ENCODE measurements at regions not wholly inside any gene's neighbourhood (a gene's known extent, or its start where the extent isn't known, plus 50 kb on each side); places are given as distances from the start of the nearest gene placed in this dataset.

DNA sequence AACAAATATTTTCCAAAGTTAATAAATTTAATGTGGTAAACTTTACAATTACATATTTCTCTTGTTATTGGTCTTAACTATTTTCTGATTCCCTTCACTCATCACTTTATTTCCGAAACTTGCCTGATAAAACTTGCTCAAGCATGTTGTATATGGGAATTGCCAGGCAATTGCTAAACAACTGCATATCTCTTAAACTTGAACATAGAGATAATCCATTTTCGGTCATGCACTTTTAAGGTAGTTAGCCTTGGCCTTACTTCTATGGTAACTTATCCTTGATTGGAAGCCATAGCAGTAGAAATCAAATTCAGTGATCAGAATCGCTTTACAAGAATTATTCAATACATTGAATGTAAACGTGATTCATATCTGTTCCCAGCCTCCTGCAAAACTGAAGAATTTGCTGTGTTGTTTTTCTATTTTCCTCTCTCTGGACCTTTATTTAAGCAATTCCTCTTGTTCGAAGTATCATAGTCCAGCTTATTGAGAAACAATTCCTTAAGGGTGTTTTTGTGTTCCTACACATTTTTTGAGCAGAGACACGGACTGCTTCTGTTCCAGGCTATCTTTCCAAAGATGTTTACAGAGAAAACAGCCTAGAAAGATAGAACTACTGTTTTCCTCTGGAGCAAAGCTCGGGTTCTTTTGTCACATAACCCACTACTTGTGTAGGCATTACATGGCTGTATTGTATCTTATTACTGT is 674.3 kb downstream of the IRS1 start:
- WGBS, 3 donors = 57 to 66% (median 61%) methylated on average over 7 of the region's 7 CpGs
- H3K27ac ChIP-seq (ENCODE audit: low read depth, low read length) = no peak overlapping the region

DNA sequence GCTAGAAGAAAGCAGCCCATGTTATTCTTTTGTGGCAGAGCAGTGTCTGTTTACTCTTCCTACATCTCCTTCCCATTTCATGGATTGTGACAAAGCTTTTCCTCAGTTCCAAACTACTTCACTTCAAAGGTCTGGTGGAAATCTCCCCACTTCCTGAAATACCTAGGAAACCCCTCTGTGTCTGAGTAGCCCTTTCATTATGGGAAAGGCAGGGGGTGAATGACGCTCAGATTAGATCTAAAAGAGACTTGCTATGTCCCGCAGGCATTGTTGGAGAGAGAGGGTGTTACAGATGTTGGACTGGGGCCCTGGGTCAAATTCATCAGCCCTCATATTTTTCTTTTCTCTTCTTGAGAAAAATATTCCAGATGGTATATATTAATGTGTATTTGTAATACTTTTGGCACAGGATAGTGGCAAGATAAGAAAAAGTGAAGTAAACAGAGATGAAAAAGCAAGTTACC is 675.0 kb downstream of the IRS1 start:
- WGBS, 3 donors = 32 to 49% (median 49%) methylated on average over 2 of the region's 2 CpGs
- no peak overlapping the region for H3K27ac ChIP-seq (ENCODE audit: low read depth, low read length)

DNA sequence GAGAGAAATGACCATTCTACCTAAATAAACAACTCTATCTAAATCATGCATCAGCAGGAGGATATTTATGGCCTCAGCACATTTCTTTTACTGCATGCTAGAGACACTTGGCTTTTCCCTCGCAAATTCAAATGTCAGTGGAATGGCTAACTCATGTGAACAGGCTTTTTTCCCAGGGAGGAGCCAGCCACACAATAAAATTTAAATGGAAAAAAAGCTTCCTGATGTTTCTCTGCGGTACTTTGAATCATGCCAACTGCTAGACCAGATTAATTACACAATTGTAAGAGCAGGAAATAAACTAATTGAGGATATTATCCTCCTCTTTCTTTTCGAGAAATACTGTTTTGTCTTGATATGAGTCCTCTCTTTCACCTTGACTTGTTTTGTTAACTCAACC is 676.3 kb downstream of the IRS1 start:
- no peak overlapping the region for H3K27ac ChIP-seq (ENCODE audit: low read depth, low read length)
- WGBS, 3 donors = 18 to 41% (median 33%) methylated on average over 3 of the region's 3 CpGs

DNA sequence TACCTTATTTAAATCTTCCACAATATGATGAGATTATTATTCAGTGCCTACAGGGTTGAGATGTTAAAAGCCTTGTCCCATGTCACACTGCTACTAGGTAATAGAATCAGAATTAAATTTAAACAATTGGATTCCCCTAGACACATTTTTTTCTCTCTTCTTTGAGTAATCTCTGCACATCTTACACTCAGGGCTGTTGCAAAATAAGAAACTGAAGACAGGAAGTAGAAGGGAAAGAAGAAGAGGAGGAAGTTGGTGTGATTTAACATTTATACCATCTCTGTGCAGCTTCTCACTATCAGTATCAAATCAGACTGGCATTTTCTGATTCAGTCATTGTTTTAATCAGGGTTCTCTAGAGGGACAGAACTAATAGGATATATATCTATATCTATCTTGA is 677.6 kb downstream of the IRS1 start:
- no peak overlapping the region for H3K27ac ChIP-seq (ENCODE audit: low read depth, low read length)

DNA sequence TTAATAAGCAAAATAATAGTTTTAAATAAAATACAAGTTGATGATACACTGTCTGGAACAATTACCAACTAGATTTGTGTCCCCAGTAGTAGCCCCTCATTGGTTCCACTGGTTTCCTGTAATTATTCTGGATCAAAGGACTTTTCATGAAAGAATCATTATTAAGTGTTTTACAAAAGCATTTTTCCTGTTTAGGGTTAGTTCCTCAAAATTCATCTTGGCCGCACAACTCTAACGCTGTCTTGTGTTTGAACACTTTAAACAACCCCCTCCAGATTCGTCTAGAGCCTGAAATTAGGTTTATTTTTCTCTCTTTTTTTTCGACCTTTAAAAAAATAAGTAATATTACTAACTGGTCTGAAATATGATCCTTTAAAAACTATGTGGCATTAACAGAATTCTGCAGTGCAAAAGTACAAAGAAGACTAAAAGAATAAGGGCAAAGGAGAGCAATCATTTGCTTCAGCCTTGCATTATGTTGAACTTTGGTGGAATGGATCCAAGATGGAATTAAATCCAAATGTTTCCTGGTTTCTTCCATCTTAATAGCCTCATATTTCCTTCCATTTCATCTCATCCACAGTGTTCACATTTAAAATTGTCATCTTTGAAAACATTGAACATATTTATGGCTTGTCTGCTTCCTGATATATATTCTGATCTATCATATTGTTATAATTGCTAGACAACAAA is 678.4 kb downstream of the IRS1 start:
- H3K27ac ChIP-seq (ENCODE audit: low read depth, low read length) = no peak overlapping the region
- 17 to 63% (median 26%) methylated on average over 4 of the region's 4 CpGs for WGBS, 3 donors

GRCh38 chr2:226118471-226119429 is 680.9 kb downstream of the IRS1 start:
- 20 to 34% (median 22%) methylated on average over 10 of the region's 10 CpGs for WGBS, 3 donors
- H3K27ac ChIP-seq (ENCODE audit: low read depth, low read length) = no peak overlapping the region

- WGBS, 3 donors = 71 to 79% (median 73%) methylated on average over 3 of the region's 3 CpGs
- no peak overlapping the region for H3K27ac ChIP-seq (ENCODE audit: low read depth, low read length)
Observed at GRCh38 chr2:226117510-226118065, 682.0 kb downstream of the IRS1 start.

DNA sequence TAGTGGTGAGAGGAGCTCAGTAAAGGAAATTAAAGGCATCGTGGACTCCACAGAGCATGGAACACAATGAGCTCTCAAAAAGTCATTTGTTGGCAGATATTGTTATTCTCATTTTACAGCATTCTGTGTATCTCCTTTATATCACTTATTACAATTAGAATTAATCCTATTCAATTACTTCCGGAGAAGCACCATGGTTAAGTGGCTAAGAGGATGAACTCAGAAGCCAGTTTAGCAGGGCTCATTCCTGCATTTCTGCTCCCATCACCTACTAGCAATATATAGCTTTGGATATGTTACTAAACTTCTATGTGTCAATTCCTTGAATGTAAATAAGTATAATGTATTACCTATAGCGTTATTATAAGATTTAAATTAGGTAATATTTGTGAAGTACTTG is 683.3 kb downstream of the IRS1 start:
- WGBS, 3 donors = 82 to 91% (median 84%) methylated on average over 3 of the region's 3 CpGs
- H3K27ac ChIP-seq (ENCODE audit: low read depth, low read length) = no peak overlapping the region

DNA sequence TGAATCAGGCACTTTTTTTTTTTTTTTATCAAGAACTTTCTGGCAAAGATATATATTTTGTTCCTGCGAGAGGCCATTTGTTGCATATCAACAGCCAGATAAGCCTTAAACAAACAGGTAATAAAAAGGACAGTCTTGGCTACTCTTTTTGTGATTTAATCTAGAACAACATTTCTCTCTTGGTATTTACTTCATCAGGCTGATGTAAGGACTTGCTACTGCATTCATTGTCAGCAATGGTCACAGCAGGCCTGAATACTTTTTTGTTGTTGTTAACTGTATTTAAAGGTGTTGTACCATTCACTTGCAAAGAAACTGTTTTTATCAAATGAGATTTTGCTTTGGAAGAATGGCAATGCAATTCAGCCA is 683.8 kb downstream of the IRS1 start:
- H3K27ac ChIP-seq (ENCODE audit: low read depth, low read length) = no peak overlapping the region
- 43 to 87% (median 78%) methylated on average over 1 of the region's 1 CpG for WGBS, 3 donors

DNA sequence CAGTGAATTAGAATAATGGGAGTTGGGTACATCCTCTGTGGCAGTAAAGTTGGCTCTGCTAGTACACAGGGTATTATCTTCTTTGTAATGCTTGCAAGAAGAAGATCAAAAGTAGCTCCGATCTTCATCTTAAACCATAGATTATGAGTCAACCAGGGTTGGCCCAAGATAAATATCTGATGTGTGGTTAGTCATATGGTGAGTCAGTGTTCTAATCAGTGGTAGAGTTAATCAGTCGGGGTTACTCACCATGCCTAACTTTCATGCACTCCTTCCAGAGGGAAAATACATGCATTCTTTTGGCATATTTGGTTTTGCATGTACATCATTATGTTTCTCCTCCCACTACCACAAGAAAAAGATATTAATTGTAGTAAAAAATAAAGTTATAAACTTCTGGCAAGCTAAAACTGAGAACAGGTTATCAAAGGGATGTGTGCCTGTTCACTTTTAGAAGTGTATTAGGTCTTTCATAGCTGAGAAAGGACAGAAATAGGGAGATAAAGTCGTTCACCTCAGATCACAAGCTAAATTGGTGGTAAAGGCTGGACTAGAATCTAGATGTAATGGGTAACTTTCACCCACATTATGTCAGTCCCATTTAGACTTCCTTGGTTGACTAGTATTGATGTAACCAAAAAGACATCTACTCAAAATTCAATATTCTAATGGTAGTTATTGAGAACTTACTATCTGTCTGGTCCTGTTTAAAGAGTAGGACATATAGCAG is 684.4 kb downstream of the IRS1 start:
- H3K27ac ChIP-seq (ENCODE audit: low read depth, low read length) = no peak overlapping the region
- 45 to 54% (median 52%) methylated on average over 3 of the region's 3 CpGs for WGBS, 3 donors

- 65 to 88% (median 88%) methylated on average over 5 of the region's 5 CpGs for WGBS, 3 donors
- no peak overlapping the region for H3K27ac ChIP-seq (ENCODE audit: low read depth, low read length)
Observed at GRCh38 chr2:226114436-226114835, 685.2 kb downstream of the IRS1 start.

- no peak overlapping the region for H3K27ac ChIP-seq (ENCODE audit: low read depth, low read length)
- 19 to 50% (median 45%) methylated on average over 1 of the region's 1 CpG for WGBS, 3 donors
Observed at GRCh38 chr2:226098861-226099745, 699.6 kb downstream of the NYAP2 start.

DNA sequence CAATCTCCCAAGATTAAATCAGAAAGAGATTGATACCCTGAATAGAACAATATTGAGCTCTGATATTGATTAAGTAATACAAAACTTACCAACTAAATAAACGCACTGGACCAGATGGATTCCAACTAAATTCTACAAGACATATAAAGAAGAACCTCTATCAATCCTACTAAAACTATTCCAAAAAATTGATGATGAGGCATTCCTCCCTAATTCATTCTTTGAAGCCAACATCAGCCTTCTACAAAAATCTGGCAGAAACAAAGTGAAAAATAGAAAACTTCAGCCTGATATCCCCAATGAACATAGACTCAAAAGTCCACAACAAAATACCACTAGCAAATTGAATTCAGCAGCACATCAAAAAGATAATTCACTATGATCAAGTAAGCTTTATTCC is 695.5 kb downstream of the NYAP2 start:
- H3K27ac ChIP-seq (ENCODE audit: low read depth, low read length) = no peak overlapping the region
- WGBS, 3 donors = 93 to 100% (median 94%) methylated on average over 1 of the region's 1 CpG

DNA sequence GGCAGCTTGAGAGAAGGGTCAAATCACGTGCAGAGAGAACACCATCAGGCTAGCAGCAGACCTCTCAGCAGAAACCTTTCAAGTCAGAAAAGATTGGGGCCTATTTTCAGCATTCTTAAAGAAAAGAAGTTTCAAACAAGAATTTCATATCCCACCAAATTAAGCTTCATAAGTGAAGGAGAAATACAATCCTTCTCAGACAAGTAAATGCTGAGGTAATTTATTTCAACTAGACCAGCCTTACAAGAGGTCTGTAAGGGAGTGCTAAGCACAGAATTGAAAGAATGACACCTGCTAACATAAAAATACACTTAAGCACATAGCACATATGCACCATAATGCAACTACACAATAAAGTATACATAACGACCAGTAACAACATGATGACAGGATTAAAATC is 693.9 kb downstream of the NYAP2 start:
- H3K27ac ChIP-seq (ENCODE audit: low read depth, low read length) = no peak overlapping the region
- 69 to 83% (median 83%) methylated on average over 2 of the region's 2 CpGs for WGBS, 3 donors

GRCh38 chr2:226088366-226088674 is 688.8 kb downstream of the NYAP2 start:
- H3K27ac ChIP-seq (ENCODE audit: low read depth, low read length) = no peak overlapping the region
- 67 to 92% (median 75%) methylated on average over 3 of the region's 3 CpGs for WGBS, 3 donors

GRCh38 chr2:226087505-226088365 is 688.2 kb downstream of the NYAP2 start:
- WGBS, 3 donors = 84 to 92% (median 85%) methylated on average over 5 of the region's 5 CpGs

GRCh38 chr2:226087051-226087450 is 687.5 kb downstream of the NYAP2 start:
- 91 to 93% (median 93%) methylated on average over 3 of the region's 3 CpGs for WGBS, 3 donors
- H3K27ac ChIP-seq (ENCODE audit: low read depth, low read length) = no peak overlapping the region

More at GRCh38 chr2:226087505-226088365, 688.2 kb downstream of the NYAP2 start:
- no peak overlapping the region for H3K27ac ChIP-seq (ENCODE audit: low read depth, low read length)

Measured in adipose tissue (tissue), 3 donors.